GM12874 (cell line): ENCODE measurements at regions not wholly inside any gene's neighbourhood (a gene's known extent, or its start where the extent isn't known, plus 50 kb on each side); places are given as distances from the start of the nearest gene placed in this dataset.

Source experiments
- CTCF ChIP-seq: IDR thresholded peaks from 2 replicates; pipeline ENCODE4 v1.5.1; 2011; ENCODE audit warnings: low read depth, mild to moderate bottlenecking, control low read depth, low read length, moderate library complexity; ENCODE audit not compliant: insufficient read depth

GRCh38 chr3:34033839-34034238 lies 235.4 kb downstream of the PDCD6IP start:
- no peak for TF ChIP-seq CTCF

GRCh38 chr3:34034840-34035239 lies 236.4 kb downstream of the PDCD6IP start:
- TF ChIP-seq CTCF: no peak

- TF ChIP-seq CTCF: no peak
Observed at GRCh38 chr3:34035775-34036174, 237.3 kb downstream of the PDCD6IP start.

- no peak for TF ChIP-seq CTCF
Observed at GRCh38 chr3:34037260-34037659, 238.8 kb downstream of the PDCD6IP start.

- no peak for TF ChIP-seq CTCF
Observed at GRCh38 chr3:34038131-34038530, 239.7 kb downstream of the PDCD6IP start.

- TF ChIP-seq CTCF: no peak
Observed at GRCh38 chr3:34046154-34046553, 247.7 kb downstream of the PDCD6IP start.

GRCh38 chr3:34053626-34054025 lies 255.2 kb downstream of the PDCD6IP start:
- no peak for TF ChIP-seq CTCF
